ENCODE measurements at regions not wholly inside any gene's neighbourhood (a gene's known extent, or its start where the extent isn't known, plus 50 kb on each side); places are given as distances from the start of the nearest gene placed in this dataset.

GRCh38 chr10:28444031-28444430 is 88.9 kb upstream of the WAC start:
- TF ChIP-seq, protein P1, sequence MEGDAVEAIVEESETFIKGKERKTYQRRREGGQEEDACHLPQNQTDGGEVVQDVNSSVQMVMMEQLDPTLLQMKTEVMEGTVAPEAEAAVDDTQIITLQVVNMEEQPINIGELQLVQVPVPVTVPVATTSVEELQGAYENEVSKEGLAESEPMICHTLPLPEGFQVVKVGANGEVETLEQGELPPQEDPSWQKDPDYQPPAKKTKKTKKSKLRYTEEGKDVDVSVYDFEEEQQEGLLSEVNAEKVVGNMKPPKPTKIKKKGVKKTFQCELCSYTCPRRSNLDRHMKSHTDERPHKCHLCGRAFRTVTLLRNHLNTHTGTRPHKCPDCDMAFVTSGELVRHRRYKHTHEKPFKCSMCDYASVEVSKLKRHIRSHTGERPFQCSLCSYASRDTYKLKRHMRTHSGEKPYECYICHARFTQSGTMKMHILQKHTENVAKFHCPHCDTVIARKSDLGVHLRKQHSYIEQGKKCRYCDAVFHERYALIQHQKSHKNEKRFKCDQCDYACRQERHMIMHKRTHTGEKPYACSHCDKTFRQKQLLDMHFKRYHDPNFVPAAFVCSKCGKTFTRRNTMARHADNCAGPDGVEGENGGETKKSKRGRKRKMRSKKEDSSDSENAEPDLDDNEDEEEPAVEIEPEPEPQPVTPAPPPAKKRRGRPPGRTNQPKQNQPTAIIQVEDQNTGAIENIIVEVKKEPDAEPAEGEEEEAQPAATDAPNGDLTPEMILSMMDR (IDR thresholded peaks at IDR 0.05) = no peak
- no peak for TF ChIP-seq POLR2A (IDR thresholded peaks at IDR 0.05; ENCODE audit: low read depth)
